ENCODE measurements at regions not wholly inside any gene's neighbourhood (a gene's known extent, or its start where the extent isn't known, plus 50 kb on each side); places are given as distances from the start of the nearest gene placed in this dataset.

GRCh38 chr2:14715600-14715999 is 83.1 kb downstream of the LRATD1 start:
- Histone ChIP-seq H2AFZ (ENCODE audit: insufficient read depth, low read depth, low read length, poor library complexity, severe bottlenecking) (no peak overlapping the region), H3K27ac (ENCODE audit: low read depth in 1 of 2, low read length in 2 of 2) (no peak overlapping the region), H3K36me3 (replicated peaks in 1 of 2; ENCODE audit: control insufficient read depth in 1 of 2, insufficient read depth in 2 of 2, low read length in 2 of 2) (no peaks in the 10 kb centered on the region), H3K9ac (ENCODE audit: insufficient read depth, low read length, poor library complexity, severe bottlenecking) (no peak overlapping the region), H3K79me2 (ENCODE audit: insufficient read depth, low read length) (no peaks in the 10 kb centered on the region), H3K9me3 (replicated peaks in 1 of 2; ENCODE audit: control insufficient read depth in 1 of 2, insufficient read depth in 1 of 2, low read length in 2 of 2) (peaks cover 0 to 3% of the 10 kb centered on the region in 2 donors), H3K4me2 (replicated peaks; ENCODE audit: extremely low read depth, low read length, poor library complexity, severe bottlenecking) (no peak overlapping the region), H3K4me3 (replicated peaks in 1 of 3; ENCODE audit: low read depth in 2 of 3, low read length in 3 of 3) (no peak overlapping the region), H3K4me1 (ENCODE audit: control insufficient read depth in 1 of 2, insufficient read depth in 2 of 2, low read length in 2 of 2) (no peaks in the 10 kb centered on the region), H4K20me1 (ENCODE audit: insufficient read depth, low read length) (no peaks in the 10 kb centered on the region), H3K27me3 (ENCODE audit: control insufficient read depth in 2 of 2, insufficient read depth in 2 of 2, low read length in 2 of 2) (no peaks in the 10 kb centered on the region)
- Mint-ChIP-seq H3K4me3 (no peak overlapping the region), H3K9me3 (peaks cover 0 to 7% (median 2%) of the 10 kb centered on the region in 7 donors), H3K27me3 (ENCODE audit: low read depth in 3 of 3) (no peaks in the 10 kb centered on the region), H3K36me3 (no peaks in the 10 kb centered on the region), H3K27ac (no peak overlapping the region), H3K4me1 (no peaks in the 10 kb centered on the region)
- no peak for DNase-seq
- intact Hi-C loops (cut with micrococcal nuclease) = no loop called here
- TF ChIP-seq CTCF (IDR thresholded peaks at IDR 0.05) = no peak
- no CpG with 5 or more reads among the region's 1 CpG for WGBS (ENCODE audit: insufficient coverage)

GRCh38 chr2:14716319-14716718 is 83.8 kb downstream of the LRATD1 start:
- Histone ChIP-seq H3K36me3 (replicated peaks in 1 of 2; ENCODE audit: control insufficient read depth in 1 of 2, insufficient read depth in 2 of 2, low read length in 2 of 2) (no peaks in the 10 kb centered on the region), H2AFZ (ENCODE audit: insufficient read depth, low read depth, low read length, poor library complexity, severe bottlenecking) (no peak overlapping the region), H4K20me1 (ENCODE audit: insufficient read depth, low read length) (no peaks in the 10 kb centered on the region), H3K9me3 (replicated peaks in 1 of 2; ENCODE audit: control insufficient read depth in 1 of 2, insufficient read depth in 1 of 2, low read length in 2 of 2) (peaks cover 0 to 3% of the 10 kb centered on the region in 2 donors), H3K4me2 (replicated peaks; ENCODE audit: extremely low read depth, low read length, poor library complexity, severe bottlenecking) (no peak overlapping the region), H3K4me1 (ENCODE audit: control insufficient read depth in 1 of 2, insufficient read depth in 2 of 2, low read length in 2 of 2) (no peaks in the 10 kb centered on the region), H3K4me3 (replicated peaks in 1 of 3; ENCODE audit: low read depth in 2 of 3, low read length in 3 of 3) (no peak overlapping the region), H3K79me2 (ENCODE audit: insufficient read depth, low read length) (no peaks in the 10 kb centered on the region), H3K27ac (ENCODE audit: low read depth in 1 of 2, low read length in 2 of 2) (no peak overlapping the region), H3K9ac (ENCODE audit: insufficient read depth, low read length, poor library complexity, severe bottlenecking) (no peak overlapping the region), H3K27me3 (ENCODE audit: control insufficient read depth in 2 of 2, insufficient read depth in 2 of 2, low read length in 2 of 2) (no peaks in the 10 kb centered on the region)
- Mint-ChIP-seq H3K4me3 (no peak overlapping the region), H3K27me3 (ENCODE audit: low read depth in 3 of 3) (no peaks in the 10 kb centered on the region), H3K9me3 (peaks cover 0 to 5% (median 2%) of the 10 kb centered on the region in 7 donors), H3K27ac (no peak overlapping the region), H3K4me1 (no peaks in the 10 kb centered on the region), H3K36me3 (no peaks in the 10 kb centered on the region)
- no peak for TF ChIP-seq CTCF (IDR thresholded peaks at IDR 0.05)
- WGBS (ENCODE audit: insufficient coverage) = 58% methylated on average over 1 of the region's 1 CpG
- intact Hi-C loops (cut with micrococcal nuclease) = no loop called here
- DNase-seq = no peak
